OCI-M2 (cell line): ENCODE measurements at regions not wholly inside any gene's neighbourhood (a gene's known extent, or its start where the extent isn't known, plus 50 kb on each side); places are given as distances from the start of the nearest gene placed in this dataset.

Source experiments
- DNase-seq: peaks from one replicate; lab custom pipeline; 2025; ENCODE audit not compliant: unreplicated experiment; lab: John Stamatoyannopoulos, UW

DNA sequence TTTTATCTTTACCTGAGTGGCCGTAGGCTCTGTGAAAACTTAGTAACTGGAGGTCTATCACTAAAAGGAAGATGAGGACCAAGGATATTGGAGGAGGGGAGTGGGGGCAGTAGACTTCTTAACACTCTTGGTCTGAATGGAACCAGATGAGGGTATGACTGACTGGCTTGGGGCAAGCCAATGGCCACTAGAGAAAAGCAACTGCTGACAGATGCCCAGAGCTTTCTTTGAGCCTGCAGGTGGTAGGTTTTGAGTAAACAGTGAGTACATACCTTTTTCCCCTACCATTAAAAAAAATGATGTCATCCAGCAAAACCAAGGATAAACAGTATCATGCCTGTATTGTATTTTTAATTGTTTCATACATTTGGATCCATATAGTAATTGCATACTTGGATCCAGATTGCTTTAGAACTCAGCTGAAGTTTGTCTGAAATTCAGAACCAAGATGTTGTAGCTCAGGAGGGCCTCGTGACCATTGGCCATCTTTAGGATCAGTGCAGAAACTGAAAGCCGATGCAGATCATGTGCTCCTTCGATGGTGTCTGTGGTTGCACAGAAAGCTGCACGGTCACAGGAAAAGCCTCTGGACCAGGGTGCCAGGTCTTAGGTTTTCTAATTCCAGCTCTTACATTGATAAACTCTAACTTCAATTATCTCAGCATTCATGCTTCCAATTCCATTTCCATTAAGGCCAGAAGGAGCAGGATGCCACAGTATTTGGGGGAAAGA, 131.0 kb downstream of the PDGFRA start:
- DNase-seq = no peak

DNA sequence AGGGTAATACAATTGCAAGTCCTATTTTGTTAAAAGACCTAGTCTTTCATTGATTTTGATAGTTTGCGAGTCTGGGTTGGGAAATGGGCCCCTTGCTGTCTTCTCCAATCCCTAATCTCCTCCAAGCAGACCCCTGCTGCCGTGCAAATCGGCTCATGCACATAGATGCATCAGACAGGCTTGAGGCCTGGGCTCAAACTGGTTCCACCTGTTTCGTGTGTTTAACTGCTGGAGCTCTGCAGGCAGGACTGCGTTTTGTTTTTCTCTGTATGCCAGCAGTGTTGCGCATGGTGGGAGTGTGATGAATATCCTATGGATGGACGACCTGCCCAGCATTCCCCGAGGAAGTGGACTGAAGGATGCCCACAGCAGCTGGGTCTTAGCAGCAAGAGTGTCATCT, 133.9 kb downstream of the PDGFRA start:
- no peak for DNase-seq

DNA sequence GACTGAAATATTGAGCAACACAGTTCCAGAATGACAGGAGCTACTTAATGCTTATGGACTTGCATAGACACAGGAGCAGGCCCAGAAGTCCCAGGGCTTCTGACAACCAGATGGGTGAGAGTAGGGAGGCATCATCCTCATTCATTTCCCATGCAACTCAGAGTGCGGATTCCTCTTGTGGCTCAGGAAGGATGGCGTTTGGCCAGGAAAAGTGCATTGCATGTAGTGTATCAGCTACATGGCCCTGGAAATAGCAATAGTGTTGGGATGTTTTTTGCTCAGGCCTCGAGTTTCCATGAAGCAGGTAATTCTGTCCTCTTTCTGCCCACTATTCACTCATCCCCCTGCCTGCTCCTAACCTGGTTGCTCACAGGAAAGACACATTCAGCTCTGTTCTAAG, 136.6 kb downstream of the PDGFRA start:
- DNase-seq = no peak

DNA sequence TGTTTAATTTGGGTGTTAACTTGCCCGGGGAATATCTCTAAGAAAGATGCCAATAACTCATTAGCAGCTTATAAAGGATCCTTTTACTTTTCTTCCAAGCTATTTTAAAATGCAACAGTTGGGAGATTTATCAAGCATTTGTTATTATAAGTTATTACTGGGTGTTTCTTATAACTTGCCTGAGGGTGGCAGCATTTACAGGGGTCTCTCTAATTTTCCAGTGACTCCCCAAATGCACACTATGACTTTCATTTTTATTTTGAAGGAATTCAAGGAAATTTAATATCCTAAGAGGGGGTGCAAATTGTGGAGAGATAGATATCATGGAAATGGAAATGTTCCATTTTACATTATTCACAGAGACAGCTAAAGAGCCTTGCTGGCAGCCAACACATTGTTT, 138.0 kb downstream of the PDGFRA start:
- DNase-seq = no peak

DNA sequence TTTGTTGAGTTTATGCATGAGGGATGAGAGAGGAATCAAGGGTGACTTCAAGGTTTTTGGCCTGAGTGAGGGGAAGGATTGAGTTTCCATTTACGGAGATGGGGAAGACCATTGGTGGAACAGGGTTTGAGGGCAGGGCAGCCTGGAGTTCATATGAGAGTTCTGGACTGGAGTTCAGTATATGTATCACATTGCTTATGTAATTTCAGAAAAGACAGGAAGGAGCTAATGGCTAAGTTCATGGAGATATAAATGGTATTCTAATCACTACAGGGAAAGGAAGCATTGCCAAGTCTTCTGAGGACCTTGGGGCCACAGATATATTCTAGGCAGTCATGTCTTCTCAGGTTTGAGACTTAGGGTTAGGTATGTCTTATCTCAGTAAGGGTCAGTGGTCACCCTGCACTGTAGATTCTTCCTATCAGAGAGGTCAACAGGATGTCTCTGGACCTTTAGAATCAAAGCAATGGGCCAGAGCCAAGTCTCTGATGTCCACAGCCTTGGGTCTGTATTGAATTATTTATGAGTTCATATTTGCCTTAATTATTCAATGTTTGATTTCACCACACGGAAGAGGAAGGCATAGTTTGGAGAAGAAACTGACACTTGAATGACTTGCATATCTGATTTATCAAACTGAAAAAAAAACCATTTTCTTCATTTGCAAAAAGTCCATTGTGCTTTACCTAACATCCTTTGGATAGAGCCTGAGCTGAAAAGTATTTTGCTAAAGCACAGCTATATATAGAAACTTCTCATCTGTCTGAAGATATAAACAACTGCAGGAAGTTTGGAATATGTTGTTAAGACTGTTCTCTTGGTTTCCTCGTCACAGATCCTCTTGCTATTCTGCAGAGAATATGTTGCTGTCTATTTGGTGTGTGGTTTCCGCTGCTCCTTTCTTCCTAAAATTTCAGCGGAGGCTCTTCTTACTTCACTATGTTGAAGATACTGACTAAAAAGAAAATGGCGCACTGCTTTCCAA, 139.5 kb downstream of the PDGFRA start:
- no peak for DNase-seq

DNA sequence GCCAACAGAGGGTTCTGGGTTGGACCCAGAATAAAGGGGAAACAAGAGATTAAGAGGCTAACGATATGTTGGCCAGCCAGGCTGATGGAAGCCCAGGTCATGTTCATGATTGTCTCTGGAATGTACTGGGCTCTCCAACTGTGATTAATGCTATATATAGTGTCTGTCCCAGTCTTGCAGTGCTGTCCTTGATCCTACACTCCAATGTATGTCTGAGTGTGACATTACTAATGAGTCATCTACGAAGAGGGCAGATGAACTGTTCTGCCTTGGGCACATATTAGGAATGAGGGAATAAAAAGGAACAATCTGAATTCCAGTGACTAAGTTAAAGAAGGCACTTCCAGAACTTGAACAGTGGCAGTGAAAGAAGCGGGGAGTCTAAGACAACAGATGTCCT, 142.1 kb downstream of the PDGFRA start:
- DNase-seq = no peak

DNA sequence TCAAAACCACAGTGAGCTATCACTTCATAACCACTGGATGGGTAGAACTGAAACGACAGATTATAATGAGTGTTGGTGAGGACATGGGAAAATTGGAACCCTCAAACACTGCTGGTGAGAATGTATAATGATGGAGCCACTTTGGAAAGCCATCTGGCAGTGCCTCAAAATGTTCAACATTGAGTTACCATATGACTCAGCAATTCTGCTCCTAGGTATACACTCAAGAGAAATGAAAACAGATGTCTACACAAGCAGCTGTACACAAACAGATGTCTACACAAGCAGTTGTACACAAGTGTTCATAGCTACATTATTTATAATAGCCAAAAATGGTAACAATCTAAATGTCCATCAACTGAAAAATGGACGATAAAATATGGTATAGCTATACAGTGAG, 143.9 kb downstream of the PDGFRA start:
- no peak for DNase-seq

DNA sequence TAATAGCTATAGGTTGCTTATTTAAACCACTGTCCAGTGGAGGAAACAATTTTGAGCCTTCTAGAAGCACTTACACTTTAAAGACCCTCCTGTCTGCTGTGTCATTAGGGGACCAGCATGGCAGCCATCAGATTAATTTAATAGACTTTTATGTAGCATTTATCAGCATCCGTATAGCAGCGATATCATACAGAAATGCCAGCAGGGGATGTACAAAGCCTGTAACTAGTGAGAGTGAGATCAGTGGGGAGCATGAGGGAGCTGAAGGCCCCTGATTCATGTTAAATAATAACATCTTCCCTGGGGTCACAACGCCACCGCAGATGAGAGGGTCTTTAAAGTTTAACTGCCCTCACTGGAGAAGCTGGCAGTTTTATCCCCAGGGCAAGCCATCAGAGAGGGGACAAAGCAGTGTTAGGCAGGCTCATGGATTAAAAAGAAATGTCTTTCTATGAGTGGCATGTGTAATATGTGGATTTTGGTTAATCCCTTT, 144.7 kb downstream of the PDGFRA start:
- no peak for DNase-seq

DNA sequence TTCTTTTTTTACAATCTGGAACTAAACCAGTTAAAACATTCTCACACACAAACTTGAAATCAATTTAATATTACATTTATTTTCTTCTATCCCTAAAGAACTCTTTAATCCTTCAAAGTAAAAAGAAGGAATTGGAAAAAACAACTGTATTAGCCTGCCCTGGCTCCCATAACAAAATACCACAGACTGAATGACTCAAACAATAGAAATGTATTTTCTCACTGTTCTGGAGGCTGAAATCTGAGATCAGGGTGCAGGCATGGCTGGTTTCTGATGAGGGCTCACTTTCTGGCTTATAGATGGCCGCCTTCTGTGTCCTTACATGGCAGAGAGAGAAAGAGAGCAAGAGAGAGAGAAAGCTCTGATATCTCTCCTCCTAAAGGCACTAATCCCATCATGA, 149.4 kb downstream of the PDGFRA start:
- no peak for DNase-seq

DNA sequence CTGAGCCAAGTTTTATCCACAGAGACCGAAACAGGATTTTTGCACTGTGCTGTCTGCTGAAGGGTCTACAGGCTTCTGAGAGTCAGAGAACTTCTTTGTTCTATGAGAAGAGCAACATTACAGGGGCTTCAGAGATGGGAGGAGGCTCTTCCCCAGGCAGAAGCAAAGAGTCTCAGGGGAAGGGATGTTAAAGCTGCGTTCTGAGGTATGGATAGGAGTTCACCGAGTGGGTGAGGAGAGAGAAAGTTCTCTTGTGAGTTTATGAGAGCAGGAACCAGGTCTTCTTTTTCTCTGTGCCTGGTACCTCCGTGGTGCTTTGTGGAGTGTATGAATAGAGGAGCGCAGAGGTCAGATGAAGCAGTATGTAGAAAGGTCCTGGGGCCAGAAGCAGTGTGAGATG, 155.1 kb downstream of the PDGFRA start:
- no peak for DNase-seq

DNA sequence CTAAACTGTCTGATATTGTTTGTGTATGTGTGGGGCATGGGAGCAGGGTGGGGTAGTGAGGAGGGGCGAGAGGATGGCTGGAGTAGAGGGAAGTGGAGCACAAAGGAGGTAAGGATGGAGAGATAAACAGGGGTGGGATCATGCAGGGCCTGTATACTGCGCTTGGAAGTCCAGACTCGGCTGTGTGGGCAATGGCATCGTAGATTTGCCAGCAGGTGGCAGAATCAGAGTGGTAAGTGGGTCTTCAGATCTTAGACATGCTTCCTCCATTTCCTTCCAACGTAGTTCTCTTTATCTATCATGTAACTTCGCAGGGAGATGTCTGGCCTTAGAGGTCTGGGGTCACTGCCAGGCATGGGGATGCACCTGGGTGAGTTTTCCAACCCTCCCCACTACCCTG, 155.5 kb downstream of the PDGFRA start:
- no peak for DNase-seq

DNA sequence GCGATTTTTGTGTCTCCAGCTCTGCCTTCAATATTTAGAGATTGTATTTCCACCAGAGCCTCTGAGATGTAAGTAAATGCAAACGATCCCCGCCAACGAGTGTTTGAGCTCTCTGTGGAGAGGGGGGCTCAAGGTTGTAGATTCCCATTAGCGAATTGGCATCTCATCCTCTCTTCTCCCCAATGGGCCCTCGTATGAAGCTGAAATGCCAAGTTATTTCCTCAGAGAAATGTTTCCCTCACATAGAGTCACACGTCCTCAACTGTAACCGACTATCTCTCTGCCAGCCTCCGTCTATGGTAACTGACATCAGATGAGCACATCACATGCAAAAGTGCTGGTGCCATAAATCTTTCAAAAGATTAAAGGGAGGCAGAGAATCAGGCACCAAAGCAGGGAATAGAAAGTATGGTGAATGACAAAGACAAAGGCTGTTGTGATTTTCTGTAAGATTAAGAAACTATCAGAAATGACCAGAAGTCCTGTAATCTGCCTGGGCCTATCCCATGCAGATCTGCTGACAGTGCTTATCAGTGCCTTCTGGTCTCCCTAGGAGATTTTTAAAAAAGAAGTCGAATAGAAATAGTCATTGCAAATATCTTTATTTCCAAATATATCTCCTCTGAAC, 157.1 kb downstream of the PDGFRA start:
- no peak for DNase-seq

DNA sequence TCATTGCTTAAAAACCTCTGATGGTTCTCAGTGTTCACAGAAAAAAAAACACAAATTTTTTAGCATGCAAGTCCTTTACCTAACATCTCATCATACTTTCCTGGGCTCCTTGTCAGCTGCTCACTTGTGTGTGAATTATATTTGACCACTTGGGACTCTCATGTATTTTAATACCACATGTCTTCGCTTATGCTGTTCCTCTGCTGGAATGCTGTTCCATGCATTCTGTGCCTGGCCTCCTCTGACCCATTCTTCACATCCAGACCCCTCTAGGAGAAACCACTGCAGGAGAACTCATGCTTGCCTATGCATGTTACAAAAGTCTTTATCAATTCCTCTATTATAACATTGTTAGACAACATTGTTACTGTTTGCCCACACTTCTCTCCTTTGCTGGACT, 157.6 kb downstream of the PDGFRA start:
- DNase-seq = no peak

DNA sequence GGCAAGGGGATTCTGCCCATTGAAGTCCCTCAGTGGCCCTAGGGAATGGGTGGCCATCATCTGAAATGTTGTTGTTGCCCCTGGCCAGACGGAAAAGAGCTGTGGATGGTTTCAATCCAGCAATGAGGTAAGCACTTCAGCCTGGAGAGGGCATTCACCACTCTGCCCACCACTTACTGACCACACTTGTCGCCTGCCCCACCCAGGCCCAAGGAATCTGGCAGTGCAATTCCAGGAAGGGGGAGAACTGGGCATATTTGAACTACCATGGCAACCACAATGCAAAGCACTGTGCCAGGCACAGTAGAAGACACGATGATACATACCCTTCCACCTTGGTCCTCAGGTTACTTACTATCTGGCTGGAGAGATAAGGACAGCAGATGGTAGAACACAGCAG, 161.6 kb downstream of the PDGFRA start:
- no peak for DNase-seq

DNA sequence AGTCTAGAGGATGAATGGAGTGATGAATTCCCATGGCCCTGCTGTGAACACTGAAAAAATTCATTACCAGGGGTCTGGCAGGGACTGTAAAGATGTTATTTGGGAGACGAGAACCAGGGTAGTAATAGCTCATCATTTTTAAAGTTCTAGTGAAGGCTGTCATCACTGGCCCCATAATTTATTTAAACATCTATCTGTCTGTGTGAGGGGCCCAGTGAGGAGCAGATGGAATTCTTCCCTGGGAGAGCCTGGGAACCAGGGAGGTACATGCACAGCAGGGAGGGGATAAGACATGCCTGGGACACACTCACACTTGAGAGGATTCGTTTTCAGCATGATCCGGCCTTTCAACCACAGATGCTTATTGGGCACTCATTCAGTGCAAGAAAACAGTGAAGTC, 162.0 kb downstream of the PDGFRA start:
- no peak for DNase-seq

DNA sequence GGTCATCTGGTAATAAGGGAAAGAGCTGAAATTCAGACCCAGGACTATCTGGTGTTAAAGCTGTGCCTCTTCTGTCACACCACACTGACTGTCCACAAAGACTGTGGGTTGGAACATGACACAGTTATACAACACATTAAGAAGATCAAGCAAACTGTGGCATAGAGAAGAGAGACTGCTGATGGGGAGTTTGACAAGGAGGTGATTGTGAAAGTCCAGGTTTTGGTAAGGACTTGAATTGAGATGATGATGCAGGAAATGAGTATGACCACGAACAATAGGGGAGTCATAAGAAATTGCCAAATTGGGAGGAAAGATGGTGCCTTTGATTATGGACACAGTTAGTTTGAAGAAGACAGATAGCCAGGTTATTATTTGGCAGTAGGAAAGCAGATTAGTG, 163.4 kb downstream of the PDGFRA start:
- DNase-seq = no peak

DNA sequence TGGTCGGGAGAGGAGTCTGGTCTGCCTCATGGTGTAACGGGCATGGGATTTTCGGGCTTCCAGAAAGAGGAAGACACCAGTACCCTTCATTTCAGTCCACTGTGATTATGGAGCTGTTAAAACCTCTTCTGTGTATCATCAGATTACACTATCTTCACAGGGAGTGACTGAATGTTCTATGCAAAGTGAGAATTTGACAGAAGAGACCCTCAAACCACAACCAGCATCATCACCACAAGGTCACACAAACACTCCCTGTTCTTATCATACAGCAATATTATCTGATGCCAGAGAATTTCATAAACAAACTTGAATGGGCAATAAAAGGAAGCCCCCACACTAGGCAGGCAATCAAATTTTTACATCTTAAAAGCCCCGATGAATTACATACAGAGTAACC, 164.2 kb downstream of the PDGFRA start:
- DNase-seq = no peak

DNA sequence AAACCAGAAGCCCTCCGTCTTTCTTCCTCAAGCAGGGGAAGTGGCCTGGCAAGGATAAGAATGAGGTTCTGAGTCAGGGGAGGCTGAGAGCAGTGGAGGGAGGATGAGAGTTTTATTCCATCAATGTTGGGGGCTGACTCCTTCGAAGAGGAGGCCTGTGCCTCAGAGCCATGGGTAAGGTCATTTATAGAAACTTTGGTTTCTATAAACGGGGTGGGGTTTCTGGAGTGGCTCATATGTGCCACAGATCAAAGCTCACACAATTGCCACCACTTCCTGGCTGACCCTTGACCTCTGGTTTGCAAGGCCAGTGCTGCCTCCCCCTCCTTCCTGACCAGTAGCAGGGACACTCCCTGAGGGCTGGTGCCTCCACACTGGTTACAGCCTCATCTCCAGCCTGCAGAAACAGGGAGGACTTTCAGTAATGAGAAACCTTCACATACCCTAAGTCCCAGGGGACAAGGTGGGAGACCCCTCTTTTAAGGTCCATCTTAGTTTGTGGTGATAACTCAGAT, 166.0 kb downstream of the PDGFRA start:
- no peak for DNase-seq

DNA sequence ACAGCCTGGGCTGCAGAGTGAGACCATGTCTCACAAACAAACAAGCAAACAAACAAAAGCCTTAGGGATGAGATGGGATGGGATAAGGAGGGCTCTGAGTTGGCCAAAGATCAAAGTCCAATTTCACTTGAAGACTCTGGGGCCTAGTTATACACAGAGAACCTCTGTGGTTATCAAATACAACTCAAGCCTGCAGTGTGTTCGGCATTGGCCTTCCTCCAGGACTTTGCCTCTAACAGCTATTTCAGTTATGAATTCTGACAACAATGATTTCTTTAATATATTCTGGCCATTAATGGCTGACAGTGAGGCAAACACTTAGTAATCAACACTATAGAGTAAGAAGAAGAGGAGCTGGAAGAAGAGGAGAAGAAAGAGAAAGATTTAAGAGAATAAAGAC, 171.1 kb downstream of the PDGFRA start:
- DNase-seq = no peak

DNA sequence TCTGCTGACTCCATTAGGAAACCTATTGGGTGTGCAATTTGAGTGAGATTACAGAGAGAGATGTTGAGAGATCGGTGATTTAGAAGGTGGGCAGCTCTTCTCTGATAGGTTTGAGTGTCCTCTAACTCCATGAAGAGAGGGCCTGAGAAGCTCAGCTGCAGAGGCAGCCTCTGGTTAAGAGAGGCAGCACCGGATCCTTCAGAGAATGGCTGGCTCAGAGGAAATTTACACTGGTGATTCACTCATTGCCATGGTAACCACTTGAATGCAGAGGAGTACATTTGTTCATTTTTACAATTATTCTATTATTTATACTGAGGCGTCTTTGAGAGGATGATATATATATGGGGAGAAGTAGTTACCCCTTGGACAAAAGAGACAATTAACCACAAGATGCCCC, 171.7 kb downstream of the PDGFRA start:
- DNase-seq = no peak

DNA sequence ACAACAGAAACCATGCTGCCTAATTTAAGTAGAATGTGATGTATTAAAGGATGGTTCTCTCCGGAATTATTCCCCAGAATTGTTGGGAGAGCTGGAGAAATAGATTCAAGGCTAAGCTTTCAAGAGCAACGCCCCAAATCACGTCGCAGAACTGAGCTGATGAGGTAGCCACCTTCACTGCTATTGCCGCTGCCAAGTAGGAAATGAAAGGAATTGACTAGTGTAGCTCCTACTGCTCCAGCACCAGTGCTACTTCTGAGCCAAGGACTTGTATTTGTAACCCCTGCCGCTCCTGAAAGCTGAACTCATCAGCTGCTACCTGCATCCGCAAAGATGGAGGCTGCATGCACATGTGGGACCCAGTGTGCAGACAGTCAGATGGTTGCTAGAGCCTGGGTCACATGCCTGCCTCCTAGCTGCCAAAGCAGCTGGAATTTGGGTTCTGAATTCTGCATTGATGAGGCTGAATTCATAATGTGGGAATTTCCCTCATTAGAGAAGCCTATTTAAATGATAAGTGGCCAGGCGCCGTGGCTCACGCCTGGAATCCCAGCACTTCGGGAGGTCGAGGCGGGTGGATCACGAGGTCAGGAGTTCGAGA, 173.9 kb downstream of the PDGFRA start:
- no peak for DNase-seq
